Erythroblast (primary cell): ENCODE measurements at regions not wholly inside any gene's neighbourhood (a gene's known extent, or its start where the extent isn't known, plus 50 kb on each side); places are given as distances from the start of the nearest gene placed in this dataset.

ENCODE experiments used
- GATA1 ChIP-seq: IDR thresholded peaks from 2 replicates; pipeline ENCODE4 v1.6.1; 2011; ENCODE audit warnings: low read depth, mild to moderate bottlenecking, control low read depth, low read length, moderate library complexity
- POLR2A ChIP-seq: IDR thresholded peaks from 2 replicates; pipeline ENCODE4 v1.6.1; 2011; ENCODE audit warnings: mild to moderate bottlenecking, low read length

- TF ChIP-seq POLR2A (no peak), GATA1 (no peak)
Measured at GRCh38 chr5:74037321-74037720, 411.3 kb downstream of the ARHGEF28 start.
